ENCODE measurements at regions not wholly inside any gene's neighbourhood (a gene's known extent, or its start where the extent isn't known, plus 50 kb on each side); places are given as distances from the start of the nearest gene placed in this dataset.

- Mint-ChIP-seq H3K9me3 (peaks cover 2% of the 10 kb centered on the region), H3K27me3 (ENCODE audit: low read depth, poor library complexity) (peaks cover 1% of the 10 kb centered on the region), H3K4me3 (no peak overlapping the region), H3K4me1 (peaks cover 44% of the 10 kb centered on the region), H3K27ac (peak overlapping the region; percentile 76), H3K36me3 (ENCODE audit: low read depth) (peaks cover 37% of the 10 kb centered on the region)
- DNase-seq = no peak
- no peak for TF ChIP-seq CTCF (IDR thresholded peaks at IDR 0.05)
Measured at GRCh38 chr6:21868226-21868625, 274.7 kb downstream of the SOX4 start.

GRCh38 chr6:21869085-21869771, 275.7 kb downstream of the SOX4 start:
- Mint-ChIP-seq H3K27ac (peak overlapping the region; percentile 92), H3K27me3 (ENCODE audit: low read depth, poor library complexity) (no peaks in the 10 kb centered on the region), H3K4me3 (no peak overlapping the region), H3K9me3 (peaks cover 9% of the 10 kb centered on the region), H3K4me1 (peaks cover 44% of the 10 kb centered on the region), H3K36me3 (ENCODE audit: low read depth) (peaks cover 37% of the 10 kb centered on the region)
- DNase-seq = no peak
- TF ChIP-seq CTCF (IDR thresholded peaks at IDR 0.05) = no peak

- no peak overlapping the region for H3K4me3 Mint-ChIP-seq
- H3K27ac Mint-ChIP-seq = peak overlapping the region; percentile 92
- peaks cover 1% of the 10 kb centered on the region for H3K27me3 Mint-ChIP-seq (ENCODE audit: low read depth, poor library complexity)
- peaks cover 19% of the 10 kb centered on the region for H3K9me3 Mint-ChIP-seq
- no peak for TF ChIP-seq CTCF (IDR thresholded peaks at IDR 0.05)
- no peak for DNase-seq
- peaks cover 44% of the 10 kb centered on the region for H3K36me3 Mint-ChIP-seq (ENCODE audit: low read depth)
- H3K4me1 Mint-ChIP-seq = peaks cover 44% of the 10 kb centered on the region
Measured at GRCh38 chr6:21870076-21870730, 276.7 kb downstream of the SOX4 start.

- TF ChIP-seq CTCF (IDR thresholded peaks at IDR 0.05) = no peak
- Mint-ChIP-seq H3K27me3 (ENCODE audit: low read depth, poor library complexity) (peaks cover 3% of the 10 kb centered on the region), H3K36me3 (ENCODE audit: low read depth) (peaks cover 52% of the 10 kb centered on the region), H3K4me3 (no peak overlapping the region), H3K9me3 (peaks cover 35% of the 10 kb centered on the region), H3K27ac (peak overlapping the region; percentile 52), H3K4me1 (peaks cover 44% of the 10 kb centered on the region)
- DNase-seq = no peak
Measured at GRCh38 chr6:21871831-21872230, 278.3 kb downstream of the SOX4 start.

- H3K27me3 Mint-ChIP-seq (ENCODE audit: low read depth, poor library complexity) = peaks cover 3% of the 10 kb centered on the region
- H3K9me3 Mint-ChIP-seq = peaks cover 44% of the 10 kb centered on the region
- H3K36me3 Mint-ChIP-seq (ENCODE audit: low read depth) = peaks cover 60% of the 10 kb centered on the region
- peak overlapping the region; percentile 52 for H3K27ac Mint-ChIP-seq
- DNase-seq = no peak
- H3K4me1 Mint-ChIP-seq = peaks cover 44% of the 10 kb centered on the region
- H3K4me3 Mint-ChIP-seq = no peak overlapping the region
- no peak for TF ChIP-seq CTCF (IDR thresholded peaks at IDR 0.05)
Measured at GRCh38 chr6:21872749-21873148, 279.2 kb downstream of the SOX4 start.

GRCh38 chr6:21873562-21873961, 280.0 kb downstream of the SOX4 start:
- peaks cover 64% of the 10 kb centered on the region for H3K36me3 Mint-ChIP-seq (ENCODE audit: low read depth)
- peaks cover 36% of the 10 kb centered on the region for H3K4me1 Mint-ChIP-seq
- no peak overlapping the region for H3K4me3 Mint-ChIP-seq
- H3K27me3 Mint-ChIP-seq (ENCODE audit: low read depth, poor library complexity) = peaks cover 3% of the 10 kb centered on the region
- no peak overlapping the region for H3K27ac Mint-ChIP-seq
- DNase-seq = no peak
- peaks cover 52% of the 10 kb centered on the region for H3K9me3 Mint-ChIP-seq
- no peak for TF ChIP-seq CTCF (IDR thresholded peaks at IDR 0.05)
